ENCODE measurements at regions not wholly inside any gene's neighbourhood (a gene's known extent, or its start where the extent isn't known, plus 50 kb on each side); places are given as distances from the start of the nearest gene placed in this dataset.

DNA sequence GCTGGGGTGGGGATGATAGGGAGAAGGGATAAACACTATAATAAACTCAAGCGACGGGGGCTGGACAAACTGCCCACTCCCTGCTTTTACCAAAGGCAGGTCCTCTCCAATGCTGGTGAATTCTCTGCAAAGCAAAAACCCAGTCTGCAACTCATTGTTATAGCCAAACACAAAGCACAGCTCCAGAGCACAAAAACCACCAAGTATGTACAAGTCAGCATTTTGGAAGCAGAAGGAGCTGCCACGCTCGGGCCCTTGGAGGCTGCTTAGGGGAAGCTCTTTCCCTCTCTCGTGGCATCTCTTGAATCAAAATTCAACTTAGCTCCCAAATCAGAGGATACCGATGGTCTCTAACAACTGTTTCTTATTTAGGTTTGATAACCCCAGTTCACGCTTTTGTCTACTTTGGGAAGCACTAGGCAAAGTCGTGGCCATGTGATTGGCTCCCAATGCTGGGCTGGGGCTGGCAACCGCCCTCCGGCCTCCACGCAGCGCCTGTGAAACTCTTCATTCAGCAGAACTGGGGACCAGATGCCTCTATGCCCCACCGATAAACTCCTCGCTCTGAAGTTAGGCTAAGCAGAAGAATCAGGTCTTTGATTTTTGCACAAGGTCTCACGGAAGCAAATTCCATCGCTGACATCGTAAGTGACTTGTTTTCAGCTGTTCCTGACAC is 158.5 kb upstream of the FOXN3 start:
- Histone ChIP-seq H3K27me3 (replicated peaks in 1 of 4; ENCODE audit: control extremely low read depth in 1 of 4, control insufficient read depth in 3 of 4, insufficient read depth in 4 of 4, low read length in 3 of 4) (no peaks in the 10 kb centered on the region), H3K4me2 (replicated peaks; ENCODE audit: low read depth, low read length, poor library complexity, severe bottlenecking) (no peak overlapping the region), H3K36me3 (replicated peaks in 1 of 2; ENCODE audit: control extremely low read depth in 1 of 2, control insufficient read depth in 1 of 2, extremely low read depth in 1 of 2, insufficient read depth in 2 of 2, low read length in 1 of 2) (peaks cover 0 to 11% of the 10 kb centered on the region in 2 experiments), H3K4me1 (ENCODE audit: control insufficient read depth in 2 of 2, insufficient read depth in 2 of 2, low read length in 2 of 2) (peaks cover 5 to 6% of the 10 kb centered on the region in 2 donors), H3K27ac (ENCODE audit: low read length in 2 of 2) (no peak overlapping the region), H3K4me3 (ENCODE audit: control extremely low read depth in 1 of 5, extremely low read depth in 1 of 5, insufficient read depth in 1 of 5, low read depth in 2 of 5, low read length in 4 of 5) (no peak overlapping the region), H4K20me1 (ENCODE audit: control insufficient read depth, insufficient read depth, low read length, poor library complexity, severe bottlenecking) (peaks cover 32% of the 10 kb centered on the region), H3K9ac (ENCODE audit: low read length) (no peak overlapping the region), H2AFZ (ENCODE audit: insufficient read depth, low read depth, low read length, poor library complexity, severe bottlenecking) (no peak overlapping the region), H3K9me3 (ENCODE audit: control extremely low read depth in 1 of 3, control insufficient read depth in 2 of 3, insufficient read depth in 1 of 3, low read length in 2 of 3) (no peaks in the 10 kb centered on the region), H3K79me2 (ENCODE audit: control insufficient read depth, insufficient read depth, low read length) (peaks cover 93% of the 10 kb centered on the region)
- ChIA-PET CTCF (interaction anchor here (1.0 kb wide), 1 partner anchor 399 kb away, joined by 4 read pairs; no protein-coding TSS in a partner anchor), POLR2A (interaction anchor here (0.8 kb wide), 1 partner anchor 16 kb away, joined by 3 read pairs; no protein-coding TSS in a partner anchor)
- no peak overlapping the region for H3K4me3 Mint-ChIP-seq
- TF ChIP-seq, protein P1, sequence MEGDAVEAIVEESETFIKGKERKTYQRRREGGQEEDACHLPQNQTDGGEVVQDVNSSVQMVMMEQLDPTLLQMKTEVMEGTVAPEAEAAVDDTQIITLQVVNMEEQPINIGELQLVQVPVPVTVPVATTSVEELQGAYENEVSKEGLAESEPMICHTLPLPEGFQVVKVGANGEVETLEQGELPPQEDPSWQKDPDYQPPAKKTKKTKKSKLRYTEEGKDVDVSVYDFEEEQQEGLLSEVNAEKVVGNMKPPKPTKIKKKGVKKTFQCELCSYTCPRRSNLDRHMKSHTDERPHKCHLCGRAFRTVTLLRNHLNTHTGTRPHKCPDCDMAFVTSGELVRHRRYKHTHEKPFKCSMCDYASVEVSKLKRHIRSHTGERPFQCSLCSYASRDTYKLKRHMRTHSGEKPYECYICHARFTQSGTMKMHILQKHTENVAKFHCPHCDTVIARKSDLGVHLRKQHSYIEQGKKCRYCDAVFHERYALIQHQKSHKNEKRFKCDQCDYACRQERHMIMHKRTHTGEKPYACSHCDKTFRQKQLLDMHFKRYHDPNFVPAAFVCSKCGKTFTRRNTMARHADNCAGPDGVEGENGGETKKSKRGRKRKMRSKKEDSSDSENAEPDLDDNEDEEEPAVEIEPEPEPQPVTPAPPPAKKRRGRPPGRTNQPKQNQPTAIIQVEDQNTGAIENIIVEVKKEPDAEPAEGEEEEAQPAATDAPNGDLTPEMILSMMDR (IDR thresholded peaks at IDR 0.05): no peak
- TF ChIP-seq EZH2 (IDR thresholded peaks at IDR 0.05; ENCODE audit: borderline replicate concordance, insufficient read depth, low read depth, low read length, poor library complexity, severe bottlenecking): no peak
- intact Hi-C loops (cut with micrococcal nuclease): no loop called here
- DNase-seq: no peak
- H3K4me1 Mint-ChIP-seq: peaks cover 22% of the 10 kb centered on the region
- ATAC-seq (ENCODE audit: low read depth): no peak
- no peaks in the 10 kb centered on the region for H3K27me3 Mint-ChIP-seq
- WGBS (ENCODE audit: insufficient coverage): 94% methylated on average over 16 of the region's 17 CpGs
- no peaks in the 10 kb centered on the region for H3K9me3 Mint-ChIP-seq (ENCODE audit: insufficient read depth)
- no peak overlapping the region for H3K27ac Mint-ChIP-seq

DNA sequence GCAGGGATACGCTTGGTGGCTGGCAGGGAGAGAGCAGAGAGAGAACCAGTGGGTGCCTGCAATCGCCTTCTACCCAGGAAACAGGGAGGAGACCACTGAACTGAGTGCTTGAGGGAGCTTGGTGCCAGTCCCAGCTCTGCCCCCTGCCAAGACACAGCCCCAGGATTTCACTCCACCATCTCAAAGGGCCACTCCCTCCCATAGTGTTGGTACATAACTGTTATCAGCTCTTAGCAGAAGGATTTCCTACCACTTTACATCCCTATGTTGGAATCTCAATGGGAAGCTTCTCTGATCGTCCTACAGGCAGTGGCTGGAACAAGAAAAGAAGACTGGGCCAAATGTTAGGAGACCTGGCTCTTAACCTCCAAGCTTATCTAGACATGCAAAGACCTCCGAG is 157.4 kb upstream of the FOXN3 start:
- H3K4me2 ChIP-seq (replicated peaks; ENCODE audit: low read depth, low read length, poor library complexity, severe bottlenecking): no peak overlapping the region
- H4K20me1 ChIP-seq (ENCODE audit: control insufficient read depth, insufficient read depth, low read length, poor library complexity, severe bottlenecking): peaks cover 24% of the 10 kb centered on the region
- H3K36me3 ChIP-seq (replicated peaks in 1 of 2; ENCODE audit: control extremely low read depth in 1 of 2, control insufficient read depth in 1 of 2, extremely low read depth in 1 of 2, insufficient read depth in 2 of 2, low read length in 1 of 2): peaks cover 0 to 4% of the 10 kb centered on the region in 2 experiments
- intact Hi-C loops (cut with micrococcal nuclease): no loop called here
- Mint-ChIP-seq H3K4me3 (no peak overlapping the region), H3K27me3 (no peaks in the 10 kb centered on the region), H3K27ac (no peak overlapping the region), H3K4me1 (peaks cover 29% of the 10 kb centered on the region), H3K9me3 (ENCODE audit: insufficient read depth) (no peaks in the 10 kb centered on the region)
- CTCF ChIA-PET: no interaction called here
- peaks cover 6 to 9% of the 10 kb centered on the region in 2 donors for H3K4me1 ChIP-seq (ENCODE audit: control insufficient read depth in 2 of 2, insufficient read depth in 2 of 2, low read length in 2 of 2)
- H3K27me3 ChIP-seq (replicated peaks in 1 of 4; ENCODE audit: control extremely low read depth in 1 of 4, control insufficient read depth in 3 of 4, insufficient read depth in 4 of 4, low read length in 3 of 4): no peaks in the 10 kb centered on the region
- no peak for DNase-seq
- no peak overlapping the region for H2AFZ ChIP-seq (ENCODE audit: insufficient read depth, low read depth, low read length, poor library complexity, severe bottlenecking)
- no peak overlapping the region for H3K4me3 ChIP-seq (ENCODE audit: control extremely low read depth in 1 of 5, extremely low read depth in 1 of 5, insufficient read depth in 1 of 5, low read depth in 2 of 5, low read length in 4 of 5)
- peaks cover 91% of the 10 kb centered on the region for H3K79me2 ChIP-seq (ENCODE audit: control insufficient read depth, insufficient read depth, low read length)
- H3K9me3 ChIP-seq (ENCODE audit: control extremely low read depth in 1 of 3, control insufficient read depth in 2 of 3, insufficient read depth in 1 of 3, low read length in 2 of 3): no peaks in the 10 kb centered on the region
- no peak overlapping the region for H3K9ac ChIP-seq (ENCODE audit: low read length)
- POLR2A ChIA-PET: interaction anchor here (0.8 kb wide), 2 partner anchors 15 to 45 kb away, joined by 3 read pairs; no protein-coding TSS in a partner anchor
- no peak for TF ChIP-seq EZH2 (IDR thresholded peaks at IDR 0.05; ENCODE audit: borderline replicate concordance, insufficient read depth, low read depth, low read length, poor library complexity, severe bottlenecking)
- TF ChIP-seq, protein P1 (IDR thresholded peaks at IDR 0.05): no peak
- H3K27ac ChIP-seq (ENCODE audit: low read length in 2 of 2): no peak overlapping the region
- 100% methylated on average over 1 of the region's 4 CpGs for WGBS (ENCODE audit: insufficient coverage)
- ATAC-seq (ENCODE audit: low read depth): no peak

All from B cell (primary cell).